ENCODE measurements at regions not wholly inside any gene's neighbourhood (a gene's known extent, or its start where the extent isn't known, plus 50 kb on each side); places are given as distances from the start of the nearest gene placed in this dataset.
"Not testable (repeated sequence)": the region's sequence is repeated elsewhere in the genome, so short reads cannot be mapped to it uniquely, and the experiment has no call there.

DNA sequence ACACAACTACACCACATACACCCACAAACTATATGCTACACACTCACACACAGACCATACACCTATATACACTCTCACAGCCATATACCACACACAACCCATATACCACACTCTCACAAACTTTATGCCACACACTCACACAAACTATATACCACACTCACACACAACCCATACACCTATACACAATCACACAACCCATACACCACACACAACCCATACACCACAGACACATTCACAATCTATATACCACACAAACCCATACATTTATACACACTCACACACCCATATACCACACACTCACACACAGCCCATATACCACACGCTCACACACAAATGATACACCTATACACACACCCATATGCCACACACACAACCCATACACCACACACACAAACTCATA is 163.3 kb downstream of the TMEM121 start:
- Histone ChIP-seq H3K4me1 (no peaks in the 10 kb centered on the region), H3K9me3 (no peaks in the 10 kb centered on the region), H3K36me3 (no peaks in the 10 kb centered on the region), H3K4me3 (no peak overlapping the region), H3K27me3 (peaks cover 0 to under 1% of the 10 kb centered on the region in 2 donors), H3K27ac (no peak overlapping the region)
- intact Hi-C loops (cut with DNase I; ENCODE audit: low total_unique reads), result no loop called here
- DNase-seq, result no peak
- TF ChIP-seq, protein P1, sequence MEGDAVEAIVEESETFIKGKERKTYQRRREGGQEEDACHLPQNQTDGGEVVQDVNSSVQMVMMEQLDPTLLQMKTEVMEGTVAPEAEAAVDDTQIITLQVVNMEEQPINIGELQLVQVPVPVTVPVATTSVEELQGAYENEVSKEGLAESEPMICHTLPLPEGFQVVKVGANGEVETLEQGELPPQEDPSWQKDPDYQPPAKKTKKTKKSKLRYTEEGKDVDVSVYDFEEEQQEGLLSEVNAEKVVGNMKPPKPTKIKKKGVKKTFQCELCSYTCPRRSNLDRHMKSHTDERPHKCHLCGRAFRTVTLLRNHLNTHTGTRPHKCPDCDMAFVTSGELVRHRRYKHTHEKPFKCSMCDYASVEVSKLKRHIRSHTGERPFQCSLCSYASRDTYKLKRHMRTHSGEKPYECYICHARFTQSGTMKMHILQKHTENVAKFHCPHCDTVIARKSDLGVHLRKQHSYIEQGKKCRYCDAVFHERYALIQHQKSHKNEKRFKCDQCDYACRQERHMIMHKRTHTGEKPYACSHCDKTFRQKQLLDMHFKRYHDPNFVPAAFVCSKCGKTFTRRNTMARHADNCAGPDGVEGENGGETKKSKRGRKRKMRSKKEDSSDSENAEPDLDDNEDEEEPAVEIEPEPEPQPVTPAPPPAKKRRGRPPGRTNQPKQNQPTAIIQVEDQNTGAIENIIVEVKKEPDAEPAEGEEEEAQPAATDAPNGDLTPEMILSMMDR (IDR thresholded peaks at IDR 0.05), result no peak

DNA sequence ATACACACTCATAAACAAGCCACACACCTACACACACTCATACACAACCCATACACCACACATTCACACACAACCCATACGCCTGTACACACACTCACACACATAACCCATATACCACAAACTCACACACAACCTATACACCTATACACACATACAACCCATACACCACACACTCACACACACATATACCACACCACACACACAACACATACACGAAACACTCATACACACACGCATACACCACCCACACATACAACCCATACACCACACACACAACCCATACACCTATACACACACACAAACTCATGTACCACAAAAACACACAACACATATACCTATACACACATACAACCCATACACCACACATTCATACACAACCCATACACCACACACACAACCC is 164.3 kb downstream of the TMEM121 start:
- peaks cover 0 to 3% of the 10 kb centered on the region in 2 donors for H3K27me3 ChIP-seq
- TF ChIP-seq, protein P1 (IDR thresholded peaks at IDR 0.05), result no peak
- intact Hi-C loops (cut with DNase I; ENCODE audit: low total_unique reads), result no loop called here
- H3K4me1 ChIP-seq, result no peaks in the 10 kb centered on the region
- H3K4me3 ChIP-seq, result no peak overlapping the region
- H3K36me3 ChIP-seq, result no peaks in the 10 kb centered on the region
- no peak overlapping the region for H3K27ac ChIP-seq
- H3K9me3 ChIP-seq, result no peaks in the 10 kb centered on the region
- DNase-seq, result no peak

DNA sequence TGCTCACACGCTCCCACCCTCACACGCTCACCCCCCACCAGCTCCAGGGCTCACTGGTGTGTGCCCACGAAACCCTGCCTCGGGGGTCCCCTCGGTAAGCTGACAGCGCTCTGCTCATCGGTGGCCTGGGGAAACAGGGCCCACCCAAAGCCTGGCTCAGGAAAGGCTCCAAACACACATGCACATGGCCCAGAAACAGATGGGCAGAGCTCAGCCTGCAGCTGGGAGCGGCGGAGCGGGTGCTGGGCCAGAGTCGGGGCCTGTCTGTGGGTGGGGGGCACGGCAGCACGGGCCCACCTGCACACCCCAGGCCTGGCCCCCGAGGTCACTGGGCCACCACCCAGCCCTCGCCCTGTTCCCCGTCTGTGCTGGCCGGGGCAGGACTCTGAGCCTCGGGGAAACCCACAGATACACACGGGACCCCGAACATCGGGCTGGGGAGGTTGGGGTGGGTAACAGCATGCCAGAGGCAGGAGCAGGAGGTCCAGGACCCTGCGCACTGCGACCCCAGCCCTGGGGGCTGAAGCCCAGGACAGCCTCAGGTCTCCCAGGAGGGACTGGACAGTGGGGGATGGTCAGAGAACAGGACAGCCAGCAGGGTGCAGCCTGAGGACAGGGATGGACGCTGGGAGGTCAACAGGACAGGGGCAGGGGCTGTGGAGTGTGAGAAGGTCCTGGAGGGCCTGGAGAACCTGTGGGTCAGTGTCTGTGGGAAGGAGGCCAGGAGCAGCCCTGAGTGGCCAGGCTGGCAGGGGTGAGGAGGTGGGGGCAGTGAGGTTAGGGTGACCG is 165.1 kb downstream of the TMEM121 start:
- H3K4me1 ChIP-seq; H3K36me3 ChIP-seq; H3K27me3 ChIP-seq; H3K4me3 ChIP-seq; H3K9me3 ChIP-seq; H3K27ac ChIP-seq; intact Hi-C loops (cut with DNase I; ENCODE audit: low total_unique reads): not testable (repeated sequence)
- DNase-seq, result peak in 1 of 2 donors; percentile 27

DNA sequence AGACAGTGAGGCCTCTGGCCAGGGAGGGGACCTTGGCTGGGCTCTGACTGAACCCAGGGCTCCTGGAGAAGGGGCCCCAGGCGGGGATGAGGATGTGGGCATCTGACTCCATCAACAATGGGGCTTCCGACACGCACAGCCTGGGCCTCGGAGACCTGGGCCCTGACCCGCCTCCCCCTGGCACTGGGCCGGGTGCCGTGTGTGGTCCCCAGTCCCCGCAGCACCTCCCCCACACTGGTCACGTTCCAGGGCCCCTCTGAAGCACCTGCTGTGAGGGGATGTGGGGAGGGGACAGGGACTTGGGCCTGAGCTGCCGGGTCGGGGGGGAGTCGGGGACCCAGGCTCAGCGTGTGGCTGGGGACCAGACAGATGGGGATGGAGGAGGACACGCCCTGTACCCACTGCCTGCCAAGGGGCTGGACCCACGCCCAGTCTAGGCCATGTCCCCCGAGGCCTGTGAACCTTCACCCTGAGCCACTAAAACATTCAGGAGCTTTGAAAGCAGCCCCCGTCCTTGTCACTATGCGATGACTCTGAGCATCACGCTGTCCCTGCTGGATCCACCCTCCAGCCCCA is 165.8 kb downstream of the TMEM121 start:
- H3K4me1 ChIP-seq; H3K27me3 ChIP-seq; H3K27ac ChIP-seq; H3K4me3 ChIP-seq; intact Hi-C loops (cut with DNase I; ENCODE audit: low total_unique reads); H3K9me3 ChIP-seq; H3K36me3 ChIP-seq; DNase-seq: not testable (repeated sequence)

DNA sequence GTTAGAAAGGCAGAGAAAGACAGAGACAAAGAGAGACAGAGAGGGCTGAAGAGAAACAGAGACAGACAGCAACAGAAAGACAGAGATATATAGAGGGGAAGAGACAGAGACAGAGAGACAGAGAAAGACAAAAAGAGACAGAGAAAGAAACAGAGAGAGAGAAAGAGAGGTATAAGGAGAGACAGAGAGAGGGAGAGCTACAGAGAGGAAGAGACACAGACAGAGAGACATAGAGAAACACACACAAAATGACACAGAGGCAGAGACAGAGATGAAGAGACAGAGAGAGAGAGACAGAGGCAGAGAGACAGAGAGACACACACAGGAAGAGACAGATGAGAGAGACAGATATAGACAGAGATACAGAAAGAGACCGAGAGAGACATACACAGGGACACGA is 168.6 kb downstream of the TMEM121 start:
- H3K36me3 ChIP-seq, result no peaks in the 10 kb centered on the region
- H3K27ac ChIP-seq, result no peak overlapping the region
- no peaks in the 10 kb centered on the region for H3K4me1 ChIP-seq
- intact Hi-C loops (cut with DNase I; ENCODE audit: low total_unique reads), result no loop called here
- peaks cover 0 to 3% of the 10 kb centered on the region in 2 donors for H3K27me3 ChIP-seq
- TF ChIP-seq, protein P1 (IDR thresholded peaks at IDR 0.05), result no peak
- no peak for DNase-seq
- no peaks in the 10 kb centered on the region for H3K9me3 ChIP-seq
- no peak overlapping the region for H3K4me3 ChIP-seq

DNA sequence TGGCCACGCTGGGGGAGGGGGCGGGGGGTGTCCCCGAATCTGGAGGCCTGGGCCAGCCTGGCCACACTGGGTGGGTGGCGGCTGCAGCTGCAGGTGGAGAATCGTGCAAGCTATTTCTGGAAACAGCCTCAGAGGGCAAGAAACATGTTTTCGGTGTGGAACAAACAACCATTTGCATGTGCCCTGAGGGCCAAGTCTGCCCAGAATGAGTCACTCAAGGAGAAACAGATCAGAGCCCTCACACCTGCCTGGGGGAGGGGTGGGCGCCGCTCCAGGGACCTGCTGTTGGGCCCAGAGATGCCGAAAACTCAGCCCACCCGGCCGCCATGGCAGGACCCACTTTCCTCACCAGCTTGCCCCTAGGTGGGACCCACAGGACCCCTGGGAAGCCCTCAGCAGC is 170.0 kb downstream of the TMEM121 start:
- H3K27ac ChIP-seq; intact Hi-C loops (cut with DNase I; ENCODE audit: low total_unique reads); DNase-seq; H3K4me3 ChIP-seq; H3K9me3 ChIP-seq; H3K27me3 ChIP-seq; H3K4me1 ChIP-seq; H3K36me3 ChIP-seq: not testable (repeated sequence)

DNA sequence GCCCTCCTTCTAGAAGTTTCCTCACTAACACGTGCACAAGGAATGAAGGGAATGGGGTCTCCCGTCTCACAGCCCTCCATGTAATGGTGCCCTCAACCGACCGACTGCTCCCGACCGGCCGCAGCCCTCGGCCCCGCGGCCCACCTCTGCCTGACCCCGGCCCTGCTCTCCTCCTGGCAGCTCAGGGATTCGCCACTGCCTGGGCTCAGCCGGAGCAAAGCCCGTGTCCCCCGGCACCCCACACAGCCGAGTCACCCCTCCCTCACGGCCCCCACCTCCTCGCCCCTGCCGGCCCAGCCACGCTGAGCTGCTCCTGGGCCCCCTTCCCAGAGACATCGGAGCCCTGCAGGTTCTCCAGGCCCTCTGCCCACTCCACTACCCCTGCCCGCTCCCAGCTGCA is 171.0 kb downstream of the TMEM121 start:
- H3K4me3 ChIP-seq; H3K4me1 ChIP-seq; H3K27ac ChIP-seq; H3K36me3 ChIP-seq; intact Hi-C loops (cut with DNase I; ENCODE audit: low total_unique reads); H3K9me3 ChIP-seq; H3K27me3 ChIP-seq: not testable (repeated sequence)
- DNase-seq, result peak in 1 of 2 donors; percentile 33

DNA sequence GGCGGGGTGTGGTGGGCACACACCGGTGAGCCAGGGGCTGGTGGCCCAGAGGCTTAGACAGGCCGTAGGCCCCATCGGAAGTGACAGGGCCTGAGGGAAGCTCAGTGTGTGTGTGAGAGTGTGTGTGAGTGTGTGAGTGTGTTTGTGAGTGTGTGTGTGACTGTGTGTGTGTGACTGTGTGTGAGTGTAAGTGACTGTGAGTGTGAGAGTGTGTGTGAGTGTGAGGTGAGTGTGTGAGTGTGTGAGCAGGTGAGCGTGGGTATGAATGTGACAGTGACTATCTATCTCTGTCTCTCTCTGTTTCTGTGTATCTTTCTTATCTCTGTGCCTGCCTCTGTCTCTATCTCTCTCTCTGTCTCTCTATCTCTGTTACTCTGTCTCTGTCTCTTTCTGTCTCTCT is 171.6 kb downstream of the TMEM121 start:
- H3K9me3 ChIP-seq; H3K36me3 ChIP-seq; intact Hi-C loops (cut with DNase I; ENCODE audit: low total_unique reads); H3K27ac ChIP-seq; H3K4me1 ChIP-seq; H3K27me3 ChIP-seq; H3K4me3 ChIP-seq: not testable (repeated sequence)
- DNase-seq, result peak in 1 of 2 donors; percentile 28

DNA sequence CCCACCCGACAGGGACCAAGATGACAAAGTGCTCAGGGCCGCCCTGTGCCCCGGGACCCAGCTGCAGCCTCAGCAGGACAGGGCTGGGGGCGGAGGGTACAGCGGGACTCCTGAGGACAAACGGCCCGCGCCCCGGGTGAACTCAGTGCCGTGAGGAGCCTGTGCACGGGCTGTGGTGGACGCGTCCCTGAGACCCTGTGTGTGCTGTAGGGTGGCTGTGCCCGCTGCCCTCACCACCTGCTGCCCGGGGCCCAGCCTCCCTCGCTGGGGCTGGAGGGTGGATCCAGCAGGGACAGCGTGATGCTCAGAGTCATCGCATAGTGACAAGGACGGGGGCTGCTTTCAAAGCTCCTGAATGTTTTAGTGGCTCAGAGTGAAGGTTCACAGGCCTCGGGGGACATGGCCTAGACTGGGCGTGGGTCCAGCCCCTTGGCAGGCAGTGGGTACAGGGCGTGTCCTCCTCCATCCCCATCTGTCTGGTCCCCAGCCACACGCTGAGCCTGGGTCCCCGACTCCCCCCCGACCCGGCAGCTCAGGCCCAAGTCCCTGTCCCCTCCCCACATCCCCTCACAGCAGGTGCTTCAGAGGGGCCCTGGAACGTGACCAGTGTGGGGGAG is 172.7 kb downstream of the TMEM121 start:
- H3K36me3 ChIP-seq; H3K27me3 ChIP-seq; intact Hi-C loops (cut with DNase I; ENCODE audit: low total_unique reads); H3K27ac ChIP-seq; H3K9me3 ChIP-seq; H3K4me1 ChIP-seq; H3K4me3 ChIP-seq: not testable (repeated sequence)
- DNase-seq, result peak in 1 of 2 donors; percentile 64

DNA sequence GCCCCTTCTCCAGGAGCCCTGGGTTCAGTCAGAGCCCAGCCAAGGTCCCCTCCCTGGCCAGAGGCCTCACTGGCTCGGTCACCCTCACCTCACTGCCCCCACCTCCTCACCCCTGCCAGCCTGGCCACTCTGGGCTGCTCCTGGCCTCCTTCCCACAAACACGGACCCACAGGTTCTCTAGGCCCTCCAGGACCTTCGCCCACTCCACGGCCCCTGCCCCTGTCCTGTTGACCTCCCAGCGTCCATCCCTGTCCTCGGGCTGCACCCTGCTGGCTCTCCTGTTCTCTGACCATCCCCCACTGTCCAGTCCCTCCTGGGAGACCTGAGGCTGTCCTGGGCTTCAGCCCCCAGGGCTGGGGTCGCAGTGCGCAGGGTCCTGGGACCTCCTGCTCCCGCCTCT is 173.3 kb downstream of the TMEM121 start:
- peak in 1 of 2 donors; percentile 59 for DNase-seq
- H3K4me1 ChIP-seq; H3K36me3 ChIP-seq; intact Hi-C loops (cut with DNase I; ENCODE audit: low total_unique reads); H3K9me3 ChIP-seq; H3K4me3 ChIP-seq; H3K27ac ChIP-seq; H3K27me3 ChIP-seq: not testable (repeated sequence)

DNA sequence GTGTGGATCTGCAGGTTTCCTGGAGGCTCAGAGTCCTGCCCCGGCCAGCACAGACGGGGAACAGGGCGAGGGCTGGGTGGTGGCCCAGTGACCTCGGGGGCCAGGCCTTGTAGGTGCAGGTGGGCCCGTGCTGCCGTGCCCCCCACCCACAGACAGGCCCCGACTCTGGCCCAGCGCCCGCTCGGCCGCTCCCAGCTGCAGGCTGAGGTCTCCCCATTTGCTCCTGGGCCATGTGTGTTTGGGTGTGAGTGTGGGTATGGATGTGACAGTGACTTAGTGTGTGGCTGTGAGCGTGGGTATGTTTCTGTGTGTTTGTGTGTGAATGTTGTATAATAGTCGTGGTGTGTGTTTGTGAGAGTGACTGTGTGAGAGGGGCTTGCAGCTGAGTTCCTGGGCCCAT is 173.8 kb downstream of the TMEM121 start:
- H3K27me3 ChIP-seq; H3K27ac ChIP-seq; H3K4me1 ChIP-seq; H3K36me3 ChIP-seq; intact Hi-C loops (cut with DNase I; ENCODE audit: low total_unique reads); H3K4me3 ChIP-seq; H3K9me3 ChIP-seq: not testable (repeated sequence)
- DNase-seq, result peak in 1 of 2 donors; percentile 61

Data from tibial artery (tissue), 4 donors.